ENCODE measurements at regions not wholly inside any gene's neighbourhood (a gene's known extent, or its start where the extent isn't known, plus 50 kb on each side); places are given as distances from the start of the nearest gene placed in this dataset.
"Not testable (repeated sequence)": the region's sequence is repeated elsewhere in the genome, so short reads cannot be mapped to it uniquely, and the experiment has no call there.

DNA sequence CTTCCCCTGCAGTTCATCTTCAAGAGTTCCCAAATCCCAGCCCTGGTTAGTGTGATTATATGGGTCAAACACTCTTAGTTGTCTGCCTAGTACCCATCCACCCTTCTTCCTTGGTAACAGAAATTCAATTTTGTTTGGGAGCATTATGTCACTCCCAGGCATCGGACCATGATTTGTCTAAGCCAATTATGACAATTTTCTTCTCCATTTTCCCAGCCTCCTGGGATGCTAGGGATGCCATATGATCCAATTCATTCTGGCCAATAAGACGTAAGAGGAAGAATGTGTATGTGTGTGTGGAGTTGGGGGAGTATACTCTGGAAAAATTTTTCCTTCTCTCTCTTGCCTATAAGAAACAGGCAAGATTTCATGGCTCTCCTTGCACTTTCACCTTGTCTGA is 465.9 kb downstream of the MID1IP1 start:
- no peak overlapping the region for H3K4me3 ChIP-seq (ENCODE audit: low read depth, low read length)
- in situ Hi-C loops (cut with HindIII; ENCODE audit: low sequenced_read_pairs) = no loop called here
- no peak for DNase-seq (ENCODE audit: low read depth)
- TF ChIP-seq, protein P1, sequence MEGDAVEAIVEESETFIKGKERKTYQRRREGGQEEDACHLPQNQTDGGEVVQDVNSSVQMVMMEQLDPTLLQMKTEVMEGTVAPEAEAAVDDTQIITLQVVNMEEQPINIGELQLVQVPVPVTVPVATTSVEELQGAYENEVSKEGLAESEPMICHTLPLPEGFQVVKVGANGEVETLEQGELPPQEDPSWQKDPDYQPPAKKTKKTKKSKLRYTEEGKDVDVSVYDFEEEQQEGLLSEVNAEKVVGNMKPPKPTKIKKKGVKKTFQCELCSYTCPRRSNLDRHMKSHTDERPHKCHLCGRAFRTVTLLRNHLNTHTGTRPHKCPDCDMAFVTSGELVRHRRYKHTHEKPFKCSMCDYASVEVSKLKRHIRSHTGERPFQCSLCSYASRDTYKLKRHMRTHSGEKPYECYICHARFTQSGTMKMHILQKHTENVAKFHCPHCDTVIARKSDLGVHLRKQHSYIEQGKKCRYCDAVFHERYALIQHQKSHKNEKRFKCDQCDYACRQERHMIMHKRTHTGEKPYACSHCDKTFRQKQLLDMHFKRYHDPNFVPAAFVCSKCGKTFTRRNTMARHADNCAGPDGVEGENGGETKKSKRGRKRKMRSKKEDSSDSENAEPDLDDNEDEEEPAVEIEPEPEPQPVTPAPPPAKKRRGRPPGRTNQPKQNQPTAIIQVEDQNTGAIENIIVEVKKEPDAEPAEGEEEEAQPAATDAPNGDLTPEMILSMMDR (IDR thresholded peaks at IDR 0.05; ENCODE audit: low read depth, low read length, missing control alignments) = no peak

DNA sequence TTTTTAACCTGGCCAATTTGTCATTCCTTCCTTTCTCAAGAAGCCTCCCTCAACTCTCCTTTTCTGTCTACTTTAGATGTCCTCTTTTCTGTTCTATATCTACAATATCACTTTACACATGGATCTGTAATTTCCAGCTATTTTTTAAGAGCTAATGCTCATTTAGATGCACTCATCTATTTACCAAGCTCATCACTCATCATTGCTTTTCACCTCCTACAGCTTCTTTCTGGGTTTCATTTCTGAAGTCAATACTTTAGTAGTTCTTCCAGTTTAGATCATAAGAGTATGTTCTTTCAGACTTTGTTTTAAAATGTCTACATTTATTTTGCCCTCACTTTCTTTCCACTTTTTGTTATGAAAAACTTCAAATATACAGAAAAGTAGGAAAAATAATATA is 466.9 kb downstream of the MID1IP1 start:
- H3K4me3 ChIP-seq (ENCODE audit: low read depth, low read length) = no peak overlapping the region
- DNase-seq (ENCODE audit: low read depth) = no peak
- TF ChIP-seq, protein P1 (IDR thresholded peaks at IDR 0.05; ENCODE audit: low read depth, low read length, missing control alignments) = no peak
- in situ Hi-C loops (cut with HindIII; ENCODE audit: low sequenced_read_pairs) = no loop called here

DNA sequence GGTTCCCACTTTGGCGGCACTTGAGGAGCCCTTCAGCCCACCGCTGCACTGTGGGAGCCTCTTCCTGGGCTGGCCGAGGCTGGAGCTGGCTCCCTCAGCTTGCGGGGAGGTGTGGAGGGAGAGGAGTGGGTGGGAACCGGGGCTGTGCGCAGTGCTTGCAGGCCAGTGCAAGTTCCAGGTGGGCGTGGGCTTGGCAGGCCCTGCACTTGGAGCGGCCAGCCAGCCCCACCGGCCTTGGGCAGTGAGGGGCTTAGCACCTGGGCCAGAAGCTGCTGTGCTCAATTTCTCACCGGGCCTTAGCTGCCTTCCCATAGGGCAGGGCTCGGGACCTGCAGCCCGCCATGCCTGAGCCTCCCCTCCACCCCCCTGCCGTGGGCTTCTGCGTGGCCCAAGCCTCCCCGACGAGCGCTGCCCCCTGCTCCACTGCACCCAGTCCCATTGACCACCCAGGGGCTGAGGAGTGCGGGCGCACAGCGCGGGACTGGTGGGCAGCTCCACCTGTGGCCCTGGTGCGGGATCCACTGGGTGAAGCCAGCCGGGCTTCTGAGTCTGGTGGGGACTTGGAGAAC is 474.3 kb downstream of the MID1IP1 start:
- TF ChIP-seq, protein P1 (IDR thresholded peaks at IDR 0.05; ENCODE audit: low read depth, low read length, missing control alignments) = no peak

DNA sequence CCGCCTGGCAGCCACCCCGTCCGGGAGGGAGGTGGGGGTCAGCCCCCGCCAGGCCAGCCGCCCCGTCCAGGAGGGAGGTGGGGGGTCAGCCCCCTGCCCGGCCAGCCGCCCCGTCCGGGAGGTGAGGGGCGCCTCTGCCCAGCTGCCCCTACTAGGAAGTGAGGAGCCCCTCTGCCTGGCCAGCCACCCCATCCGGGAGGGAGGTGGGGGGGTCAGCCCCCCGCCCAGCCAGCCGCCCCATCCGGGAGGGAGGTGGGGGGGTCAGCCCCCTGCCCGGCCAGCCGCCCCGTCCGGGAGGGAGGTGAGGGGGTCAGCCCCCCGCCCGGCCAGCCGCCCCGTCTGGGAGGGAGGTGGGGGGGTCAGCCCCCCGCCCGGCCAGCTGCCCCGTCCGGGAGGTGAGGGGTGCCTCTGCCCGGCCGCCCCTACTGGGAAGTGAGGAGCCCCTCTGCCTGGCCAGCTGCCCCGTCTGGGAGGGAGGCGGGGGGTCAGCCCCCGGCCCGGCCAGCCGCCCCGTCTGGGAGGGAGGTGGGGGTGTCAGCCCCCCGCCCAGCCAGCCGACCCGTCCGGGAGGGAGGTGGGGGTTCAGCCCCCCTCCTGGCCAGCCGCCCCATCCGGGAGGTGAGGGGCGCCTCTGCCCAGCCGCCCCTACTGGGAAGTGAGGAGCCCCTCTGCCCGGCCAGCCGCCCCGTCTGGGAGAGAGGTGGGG is 476.6 kb downstream of the MID1IP1 start:
- in situ Hi-C loops (cut with HindIII; ENCODE audit: low sequenced_read_pairs); DNase-seq (ENCODE audit: low read depth); H3K4me3 ChIP-seq (ENCODE audit: low read depth, low read length): not testable (repeated sequence)

More for the DNA sequence above, 474.3 kb downstream of the MID1IP1 start:
- H3K4me3 ChIP-seq (ENCODE audit: low read depth, low read length) = no peak overlapping the region
- in situ Hi-C loops (cut with HindIII; ENCODE audit: low sequenced_read_pairs) = no loop called here
- DNase-seq (ENCODE audit: low read depth) = no peak

DNA sequence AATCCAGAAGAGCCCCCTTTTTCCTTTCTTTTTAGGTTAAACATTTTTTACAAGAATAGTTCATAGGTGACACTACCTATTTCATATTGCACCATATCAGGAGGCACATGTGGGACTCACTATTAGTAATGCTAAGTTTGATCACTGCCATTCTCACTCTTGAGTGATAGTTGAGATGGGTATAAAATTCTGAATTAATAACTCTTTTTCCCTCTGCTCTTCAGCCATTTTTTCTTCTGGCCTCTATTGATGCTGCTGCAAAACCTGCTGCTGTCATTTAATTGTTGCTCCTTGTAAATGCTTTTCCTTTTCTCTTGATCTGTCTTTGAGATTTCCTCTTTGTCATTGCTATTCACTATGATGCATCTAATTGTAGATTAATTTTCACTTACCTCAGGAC is 482.0 kb downstream of the MID1IP1 start:
- in situ Hi-C loops (cut with HindIII; ENCODE audit: low sequenced_read_pairs) = no loop called here

DNA sequence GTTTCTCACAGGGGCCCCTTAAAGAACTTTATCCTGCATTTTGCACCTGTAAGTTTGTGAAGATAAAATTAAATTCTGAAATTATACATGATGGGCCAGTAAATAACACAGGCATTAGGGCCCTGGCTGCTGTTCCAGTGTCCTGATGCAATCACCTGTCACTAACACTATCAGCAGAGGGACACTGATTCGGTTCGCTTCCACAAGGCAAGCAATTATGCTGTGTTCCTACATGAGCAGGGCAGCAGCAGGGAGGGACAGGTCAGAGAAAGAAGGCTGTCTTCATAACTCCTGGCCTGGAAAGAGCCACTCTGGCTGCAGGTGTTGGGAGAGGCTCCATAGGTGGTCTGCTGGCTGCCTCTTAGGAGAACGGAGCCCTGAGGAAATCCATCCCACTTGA is 487.3 kb downstream of the MID1IP1 start:
- in situ Hi-C loops (cut with HindIII; ENCODE audit: low sequenced_read_pairs) = no loop called here
- TF ChIP-seq, protein P1 (IDR thresholded peaks at IDR 0.05; ENCODE audit: low read depth, low read length, missing control alignments) = no peak
- H3K4me3 ChIP-seq (ENCODE audit: low read depth, low read length) = no peak overlapping the region

More for the DNA sequence above, 482.0 kb downstream of the MID1IP1 start:
- H3K4me3 ChIP-seq (ENCODE audit: low read depth, low read length) = no peak overlapping the region
- TF ChIP-seq, protein P1 (IDR thresholded peaks at IDR 0.05; ENCODE audit: low read depth, low read length, missing control alignments) = no peak
- DNase-seq (ENCODE audit: low read depth) = no peak

DNA sequence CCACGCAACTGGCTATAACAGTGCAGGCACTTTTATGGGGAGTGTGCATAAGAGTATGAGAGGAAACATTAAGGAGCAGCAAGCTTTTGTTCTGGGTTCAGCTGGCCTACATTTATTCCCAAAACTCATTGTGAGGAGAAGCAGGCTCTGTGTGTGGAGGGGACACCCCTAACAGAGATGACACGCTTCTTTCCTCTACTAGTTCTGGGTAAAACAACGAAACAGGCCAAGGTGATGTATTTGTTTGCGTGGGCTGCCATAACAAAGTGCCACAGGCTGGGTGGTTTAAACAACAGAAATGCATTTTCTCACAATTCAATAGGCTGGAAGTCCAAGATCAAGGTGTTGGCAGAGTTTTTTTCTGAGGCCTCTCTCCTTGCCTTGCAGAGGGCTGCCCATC is 488.6 kb downstream of the MID1IP1 start:
- in situ Hi-C loops (cut with HindIII; ENCODE audit: low sequenced_read_pairs) = no loop called here
- TF ChIP-seq, protein P1 (IDR thresholded peaks at IDR 0.05; ENCODE audit: low read depth, low read length, missing control alignments) = no peak
- no peak overlapping the region for H3K4me3 ChIP-seq (ENCODE audit: low read depth, low read length)
- no peak for DNase-seq (ENCODE audit: low read depth)

More for the DNA sequence above, 487.3 kb downstream of the MID1IP1 start:
- no peak for DNase-seq (ENCODE audit: low read depth)
